K562 (cell line): ENCODE measurements at regions not wholly inside any gene's neighbourhood (a gene's known extent, or its start where the extent isn't known, plus 50 kb on each side); places are given as distances from the start of the nearest gene placed in this dataset.
A peak's percentile ranks its signal among the peaks of the same experiment; 100 is the strongest.

Source experiments
- BRD9 ChIP-seq: fragments of 450-650 bp; IDR thresholded peaks from 2 replicates; pipeline ENCODE4 v1.6.1; 2018; ENCODE audit warnings: low read depth; ENCODE audit not compliant: partially characterized antibody
- ELF2 ChIP-seq: fragments of 250-450 bp; sonication (Bioruptor Pico); IDR thresholded peaks from 2 replicates; pipeline ENCODE4 v1.5.0; 2021; ENCODE audit warnings: mild to moderate bottlenecking
- FOXJ2 ChIP-seq: fragments of 200-800 bp; sonication (Bioruptor generic); IDR thresholded peaks from 2 replicates; pipeline ENCODE4 v1.6.1; 2016; ENCODE audit warnings: missing genetic modification characterization, missing compliant biosample characterization
- GABPA ChIP-seq: fragments of 200-800 bp; sonication (Bioruptor generic); conservative IDR thresholded peaks from 2 replicates; pipeline ENCODE4 v1.6.1; 2016; ENCODE audit warnings: low read depth, missing genetic modification characterization, missing compliant biosample characterization
- HOXB6 ChIP-seq: fragments of 250-450 bp; sonication (Bioruptor Pico); IDR thresholded peaks from 2 replicates; pipeline ENCODE4 v1.5.1; 2022; ENCODE audit warnings: mild to moderate bottlenecking, borderline replicate concordance
- MED1 ChIP-seq: sonication (generic); formaldehyde crosslinking; IDR thresholded peaks from 2 replicates; pipeline ENCODE4 v1.8.1; 2023; ENCODE audit warnings: missing genetic modification reagents, borderline replicate concordance
- MYNN ChIP-seq, 2 experiments: sonication (generic); formaldehyde crosslinking in 1 of 2; IDR thresholded peaks; 2 replicates each; pipeline versions ENCODE4 v1.5.0 to v1.6.1; 2016 to 2020; ENCODE audit warnings: antibody characterized with exemption in 1 of 2, missing genetic modification reagents in 1 of 2
- NCOA6 ChIP-seq: fragments of 450-650 bp; IDR thresholded peaks from 2 replicates; pipeline ENCODE4 v1.6.1; 2017; ENCODE audit warnings: mild to moderate bottlenecking
- POLR2A ChIP-seq: fragments of 450-650 bp; conservative IDR thresholded peaks from 2 replicates; pipeline ENCODE4 v1.6.1; 2016
- POLR3A ChIP-seq: IDR thresholded peaks from 2 replicates; pipeline ENCODE4 v1.6.1; 2011; ENCODE audit warnings: borderline replicate concordance, mild to moderate bottlenecking, moderate library complexity; ENCODE audit not compliant: insufficient read length, insufficient read depth; ENCODE audit errors: extremely low read depth
- PTTG1 ChIP-seq: fragments of 450-650 bp; IDR thresholded peaks from 2 replicates; pipeline ENCODE4 v1.6.1; 2016; ENCODE audit warnings: low read depth, mild to moderate bottlenecking, missing genetic modification characterization, missing compliant biosample characterization
- RNF2 ChIP-seq: sonication (generic); IDR thresholded peaks from 2 replicates; pipeline ENCODE4 v1.6.1; 2016
- TAF7 ChIP-seq: fragments of 450-650 bp; IDR thresholded peaks from 2 replicates; pipeline ENCODE4 v1.6.1; 2016; ENCODE audit warnings: missing genetic modification characterization, missing compliant biosample characterization
- TFAM ChIP-seq: fragments of 250-450 bp; sonication (Bioruptor Pico); conservative IDR thresholded peaks from 2 replicates; pipeline ENCODE4 v1.5.0; 2021; ENCODE audit warnings: mild to moderate bottlenecking, moderate library complexity
- ZKSCAN3 ChIP-seq: fragments of 250-450 bp; sonication (Bioruptor Pico); IDR thresholded peaks from 2 replicates; pipeline ENCODE4 v1.4.0; 2020
- ZNF217 ChIP-seq: sonication (generic); formaldehyde crosslinking; IDR thresholded peaks from 2 replicates; pipeline ENCODE4 v1.8.0; 2022; ENCODE audit warnings: mild to moderate bottlenecking, missing genetic modification reagents
- ZNF41 ChIP-seq: fragments of 250-450 bp; sonication (Bioruptor Pico); conservative IDR thresholded peaks from 2 replicates; pipeline ENCODE4 v1.4.0; 2020; ENCODE audit warnings: mild to moderate bottlenecking
- TF ChIP-seq, protein P1 (sequence below): fragments of 450-650 bp; IDR thresholded peaks from 2 replicates; pipeline ENCODE4 v1.6.1; 2016; ENCODE audit warnings: missing biosample characterization, missing genetic modification characterization
- TF ChIP-seq, protein P2 (sequence below): sonication (generic); formaldehyde crosslinking; IDR thresholded peaks from 2 replicates; pipeline ENCODE4 v1.8.0; 2022; ENCODE audit warnings: mild to moderate bottlenecking, missing genetic modification reagents, borderline replicate concordance
- TF ChIP-seq, protein P3 (sequence below): IDR thresholded peaks from 3 replicates; pipeline ENCODE4 v1.6.1; 2011; ENCODE audit warnings: borderline replicate concordance, mild to moderate bottlenecking; ENCODE audit not compliant: insufficient read length, insufficient read depth
- TF ChIP-seq, protein P4 (sequence below): sonication (generic); formaldehyde crosslinking; IDR thresholded peaks from 2 replicates; pipeline ENCODE4 v1.8.1; 2023; ENCODE audit warnings: mild to moderate bottlenecking, missing genetic modification reagents

DNA sequence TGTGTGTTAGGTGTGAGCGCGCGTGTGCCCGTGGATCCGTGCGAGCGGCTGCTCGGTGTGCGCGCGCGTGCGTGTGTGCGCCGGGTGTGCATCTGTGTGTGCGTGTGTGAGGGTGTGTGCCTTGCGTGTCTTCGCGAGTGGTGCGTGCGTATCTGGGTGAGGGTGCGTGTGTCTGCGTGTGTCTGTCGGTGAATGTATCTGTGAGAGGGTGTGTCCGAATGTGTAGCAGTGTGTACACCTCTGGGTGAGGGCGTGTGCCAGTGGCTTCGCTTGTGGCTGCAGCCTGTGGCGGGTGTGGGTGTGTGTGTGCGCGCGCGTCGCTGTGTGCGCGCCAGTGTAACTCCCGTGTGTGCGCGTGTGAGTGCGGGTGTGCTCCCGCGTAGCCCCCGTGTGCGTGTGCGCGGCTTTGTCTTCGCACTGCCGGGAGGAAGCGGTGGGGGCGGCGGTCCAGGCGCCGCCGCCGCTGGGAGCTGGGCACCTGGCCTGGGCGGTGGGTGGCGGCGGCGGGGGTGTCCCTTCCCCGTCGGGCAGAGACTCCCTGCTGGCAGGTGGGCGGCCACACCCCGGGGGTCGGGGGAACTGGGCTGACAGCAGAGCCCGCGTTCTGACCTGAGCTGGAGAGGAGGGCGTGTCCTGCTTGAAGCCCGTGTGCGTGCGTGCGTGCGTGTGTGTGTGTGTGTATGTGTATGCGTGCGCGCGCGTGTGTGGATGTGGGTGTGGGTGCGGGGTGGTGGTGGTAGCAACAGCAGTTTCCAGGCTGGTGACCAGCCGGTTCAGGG, 61.3 kb upstream of the EPB41L1 start (continued):
- TF ChIP-seq ZNF217 (CRISPR knock-in tag) (no peak), TAF7 (tag) (no peak), FOXJ2 (tag) (no peak), POLR2A (no peak), ELF2 (no peak), ZNF41 (CRISPR knock-in tag) (no peak), BRD9 (no peak), RNF2 (no peak), POLR3A (no peak), MYNN (IDR thresholded peaks at IDR 0.05) (peak; percentile 98), MYNN (CRISPR knock-in tag; IDR thresholded peaks at IDR 0.05) (no peak), MED1 (no peak), PTTG1 (tag) (no peak), TFAM (CRISPR knock-in tag) (no peak), NCOA6 (no peak), HOXB6 (CRISPR knock-in tag) (no peak), ZKSCAN3 (CRISPR knock-in tag) (no peak), GABPA (tag) (no peak)
- TF ChIP-seq, protein P1, sequence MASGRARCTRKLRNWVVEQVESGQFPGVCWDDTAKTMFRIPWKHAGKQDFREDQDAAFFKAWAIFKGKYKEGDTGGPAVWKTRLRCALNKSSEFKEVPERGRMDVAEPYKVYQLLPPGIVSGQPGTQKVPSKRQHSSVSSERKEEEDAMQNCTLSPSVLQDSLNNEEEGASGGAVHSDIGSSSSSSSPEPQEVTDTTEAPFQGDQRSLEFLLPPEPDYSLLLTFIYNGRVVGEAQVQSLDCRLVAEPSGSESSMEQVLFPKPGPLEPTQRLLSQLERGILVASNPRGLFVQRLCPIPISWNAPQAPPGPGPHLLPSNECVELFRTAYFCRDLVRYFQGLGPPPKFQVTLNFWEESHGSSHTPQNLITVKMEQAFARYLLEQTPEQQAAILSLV (tag), result no peak
- TF ChIP-seq, protein P2, sequence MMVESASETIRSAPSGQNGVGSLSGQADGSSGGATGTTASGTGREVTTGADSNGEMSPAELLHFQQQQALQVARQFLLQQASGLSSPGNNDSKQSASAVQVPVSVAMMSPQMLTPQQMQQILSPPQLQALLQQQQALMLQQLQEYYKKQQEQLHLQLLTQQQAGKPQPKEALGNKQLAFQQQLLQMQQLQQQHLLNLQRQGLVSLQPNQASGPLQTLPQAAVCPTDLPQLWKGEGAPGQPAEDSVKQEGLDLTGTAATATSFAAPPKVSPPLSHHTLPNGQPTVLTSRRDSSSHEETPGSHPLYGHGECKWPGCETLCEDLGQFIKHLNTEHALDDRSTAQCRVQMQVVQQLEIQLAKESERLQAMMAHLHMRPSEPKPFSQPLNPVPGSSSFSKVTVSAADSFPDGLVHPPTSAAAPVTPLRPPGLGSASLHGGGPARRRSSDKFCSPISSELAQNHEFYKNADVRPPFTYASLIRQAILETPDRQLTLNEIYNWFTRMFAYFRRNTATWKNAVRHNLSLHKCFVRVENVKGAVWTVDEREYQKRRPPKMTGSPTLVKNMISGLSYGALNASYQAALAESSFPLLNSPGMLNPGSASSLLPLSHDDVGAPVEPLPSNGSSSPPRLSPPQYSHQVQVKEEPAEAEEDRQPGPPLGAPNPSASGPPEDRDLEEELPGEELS (CRISPR knock-in tag), result no peak
- TF ChIP-seq, protein P3, sequence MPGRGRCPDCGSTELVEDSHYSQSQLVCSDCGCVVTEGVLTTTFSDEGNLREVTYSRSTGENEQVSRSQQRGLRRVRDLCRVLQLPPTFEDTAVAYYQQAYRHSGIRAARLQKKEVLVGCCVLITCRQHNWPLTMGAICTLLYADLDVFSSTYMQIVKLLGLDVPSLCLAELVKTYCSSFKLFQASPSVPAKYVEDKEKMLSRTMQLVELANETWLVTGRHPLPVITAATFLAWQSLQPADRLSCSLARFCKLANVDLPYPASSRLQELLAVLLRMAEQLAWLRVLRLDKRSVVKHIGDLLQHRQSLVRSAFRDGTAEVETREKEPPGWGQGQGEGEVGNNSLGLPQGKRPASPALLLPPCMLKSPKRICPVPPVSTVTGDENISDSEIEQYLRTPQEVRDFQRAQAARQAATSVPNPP, result no peak
- TF ChIP-seq, protein P4, sequence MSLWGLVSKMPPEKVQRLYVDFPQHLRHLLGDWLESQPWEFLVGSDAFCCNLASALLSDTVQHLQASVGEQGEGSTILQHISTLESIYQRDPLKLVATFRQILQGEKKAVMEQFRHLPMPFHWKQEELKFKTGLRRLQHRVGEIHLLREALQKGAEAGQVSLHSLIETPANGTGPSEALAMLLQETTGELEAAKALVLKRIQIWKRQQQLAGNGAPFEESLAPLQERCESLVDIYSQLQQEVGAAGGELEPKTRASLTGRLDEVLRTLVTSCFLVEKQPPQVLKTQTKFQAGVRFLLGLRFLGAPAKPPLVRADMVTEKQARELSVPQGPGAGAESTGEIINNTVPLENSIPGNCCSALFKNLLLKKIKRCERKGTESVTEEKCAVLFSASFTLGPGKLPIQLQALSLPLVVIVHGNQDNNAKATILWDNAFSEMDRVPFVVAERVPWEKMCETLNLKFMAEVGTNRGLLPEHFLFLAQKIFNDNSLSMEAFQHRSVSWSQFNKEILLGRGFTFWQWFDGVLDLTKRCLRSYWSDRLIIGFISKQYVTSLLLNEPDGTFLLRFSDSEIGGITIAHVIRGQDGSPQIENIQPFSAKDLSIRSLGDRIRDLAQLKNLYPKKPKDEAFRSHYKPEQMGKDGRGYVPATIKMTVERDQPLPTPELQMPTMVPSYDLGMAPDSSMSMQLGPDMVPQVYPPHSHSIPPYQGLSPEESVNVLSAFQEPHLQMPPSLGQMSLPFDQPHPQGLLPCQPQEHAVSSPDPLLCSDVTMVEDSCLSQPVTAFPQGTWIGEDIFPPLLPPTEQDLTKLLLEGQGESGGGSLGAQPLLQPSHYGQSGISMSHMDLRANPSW (CRISPR knock-in tag), result no peak
